GM12878 (cell line): ENCODE measurements at regions not wholly inside any gene's neighbourhood (a gene's known extent, or its start where the extent isn't known, plus 50 kb on each side); places are given as distances from the start of the nearest gene placed in this dataset.

Experiments
- CREB1 ChIP-seq: IDR thresholded peaks from 2 replicates; pipeline ENCODE4 v1.6.1; 2012; ENCODE audit warnings: low read depth, mild to moderate bottlenecking, inconsistent platforms
- CTCF ChIP-seq, 3 experiments: IDR thresholded peaks in 2 of 3; conservative IDR thresholded peaks in 1 of 3; 2 replicates each; pipeline ENCODE4 v1.5.1; 2011; ENCODE audit warnings: low read depth in 3 of 3, low read length in 3 of 3, mild to moderate bottlenecking in 3 of 3, control low read depth in 2 of 3, moderate library complexity in 2 of 3, inconsistent platforms in 1 of 3, mixed read lengths in 1 of 3; ENCODE audit not compliant: control insufficient read depth in 2 of 3, insufficient read depth in 1 of 3; ENCODE audit errors: extremely low read depth in 1 of 3
- EP300 ChIP-seq, 2 experiments: fragments of 150-350 bp in 1 of 2; IDR thresholded peaks; 2 replicates each; pipeline ENCODE4 v1.6.1; 2011 to 2012; ENCODE audit warnings: low read depth in 2 of 2, low read length in 2 of 2, borderline replicate concordance in 1 of 2, improper control_type of control experiment in 1 of 2, inconsistent platforms in 1 of 2; ENCODE audit not compliant: control insufficient read depth in 1 of 2
- MAX ChIP-seq: IDR thresholded peaks from 2 replicates; pipeline ENCODE4 v1.6.1; 2012; ENCODE audit warnings: low read depth, low read length, improper control_type of control experiment
- MTA3 ChIP-seq: IDR thresholded peaks from 2 replicates; pipeline ENCODE4 v1.6.1; 2012; ENCODE audit warnings: low read length, inconsistent platforms, borderline replicate concordance
- NR2C2 ChIP-seq: IDR thresholded peaks from 2 replicates; pipeline ENCODE4 v1.6.1; 2011; ENCODE audit warnings: borderline replicate concordance, low read depth; ENCODE audit not compliant: control insufficient read depth, insufficient read length
- POLR2A ChIP-seq: IDR thresholded peaks from 2 replicates; pipeline ENCODE4 v1.6.1; 2011; ENCODE audit warnings: low read depth, mild to moderate bottlenecking, low read length
- POLR2AphosphoS5 ChIP-seq: IDR thresholded peaks from 2 replicates; pipeline ENCODE4 v1.6.1; 2011; ENCODE audit warnings: mild to moderate bottlenecking, low read length, inconsistent platforms
- RAD21 ChIP-seq: IDR thresholded peaks from 2 replicates; pipeline ENCODE4 v1.6.1; 2011; ENCODE audit warnings: mild to moderate bottlenecking, low read depth, low read length, moderate library complexity; ENCODE audit not compliant: insufficient read depth
- SIX5 ChIP-seq: IDR thresholded peaks from 2 replicates; pipeline ENCODE4 v1.6.1; 2011; ENCODE audit warnings: mild to moderate bottlenecking, low read depth, low read length, moderate library complexity; ENCODE audit not compliant: severe bottlenecking
- ZNF274 ChIP-seq: IDR thresholded peaks from one replicate; pipeline ENCODE4 v1.8.0; 2011; ENCODE audit not compliant: insufficient read length, insufficient read depth

GRCh38 chr20:40778894-40779496 is 90.0 kb upstream of the MAFB start:
- TF ChIP-seq ZNF274 (no peak), CREB1 (no peak), RAD21 (no peak), CTCF (IDR thresholded peaks at IDR 0.05 in 2 of 3, conservative IDR thresholded peaks at IDR 0.05 in 1 of 3; ENCODE audit: control insufficient read depth in 2 of 3, extremely low read depth in 1 of 3, insufficient read depth in 1 of 3, low read depth in 3 of 3, low read length in 3 of 3) (no peak), SIX5 (no peak), NR2C2 (no peak), POLR2A (no peak), POLR2AphosphoS5 (no peak), MTA3 (no peak), MAX (no peak), EP300 (IDR thresholded peaks at IDR 0.05; ENCODE audit: borderline replicate concordance in 1 of 2, control insufficient read depth in 1 of 2, low read depth in 2 of 2, low read length in 2 of 2) (no peak)
